Bronchial epithelial cell (primary cell): ENCODE measurements at regions not wholly inside any gene's neighbourhood (a gene's known extent, or its start where the extent isn't known, plus 50 kb on each side); places are given as distances from the start of the nearest gene placed in this dataset.

Experiments used
- DNase-seq: peaks from one replicate; pipeline ENCODE4 v3.0.0-alpha.2; 2010; ENCODE audit warnings: low read depth
- FAIRE-seq: peaks from 2 replicates; lab custom pipeline; 2011; peaks lifted over from hg19 to GRCh38; lab: Jason Lieb, UNC
- H3K27me3 ChIP-seq: 2 replicates; pipeline ENCODE4 v1.5.1; 2011; ENCODE audit warnings: low read length; ENCODE audit not compliant: control insufficient read depth, insufficient read depth
- H3K36me3 ChIP-seq: 2 replicates; pipeline ENCODE4 v1.5.1; 2011; ENCODE audit warnings: low read length; ENCODE audit not compliant: control insufficient read depth, insufficient read depth
- H3K4me3 ChIP-seq: 2 replicates; pipeline ENCODE4 v1.5.1; 2011; ENCODE audit warnings: mild to moderate bottlenecking, low read depth, low read length, control low read depth
- TF ChIP-seq, protein P1 (sequence below): IDR thresholded peaks from 2 replicates; pipeline ENCODE4 v1.5.1; 2011; ENCODE audit warnings: mild to moderate bottlenecking, moderate library complexity, low read length, control low read depth, inconsistent platforms; ENCODE audit not compliant: insufficient read depth, severe bottlenecking

DNA sequence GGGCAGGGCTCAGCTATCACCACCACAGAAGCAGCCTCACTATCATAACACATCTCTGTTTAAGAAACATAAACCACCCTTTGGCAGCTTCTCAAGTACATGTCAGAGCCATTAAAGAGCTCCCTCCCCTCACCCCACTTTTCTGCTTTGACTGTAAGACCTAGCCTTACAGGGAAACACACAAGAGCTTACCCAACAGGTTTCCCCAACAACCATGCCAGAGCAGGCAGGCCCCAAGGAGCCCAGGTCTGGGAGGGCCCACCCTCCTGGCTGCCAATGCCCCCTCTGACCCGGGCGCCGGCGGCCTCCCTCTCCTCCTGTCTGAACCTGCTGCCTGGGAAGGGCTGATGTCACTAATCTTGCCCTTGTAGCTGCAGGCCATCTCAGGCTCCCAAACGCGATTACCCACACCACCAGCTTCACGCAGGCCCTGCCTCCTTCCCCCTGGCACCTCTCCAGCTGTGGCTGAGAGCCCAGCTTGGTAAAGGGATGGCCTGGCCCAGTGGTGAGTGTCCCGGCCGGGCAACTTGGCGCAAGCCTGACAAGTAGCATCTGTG lies 402.0 kb downstream of the MAFB start:
- TF ChIP-seq, protein P1, sequence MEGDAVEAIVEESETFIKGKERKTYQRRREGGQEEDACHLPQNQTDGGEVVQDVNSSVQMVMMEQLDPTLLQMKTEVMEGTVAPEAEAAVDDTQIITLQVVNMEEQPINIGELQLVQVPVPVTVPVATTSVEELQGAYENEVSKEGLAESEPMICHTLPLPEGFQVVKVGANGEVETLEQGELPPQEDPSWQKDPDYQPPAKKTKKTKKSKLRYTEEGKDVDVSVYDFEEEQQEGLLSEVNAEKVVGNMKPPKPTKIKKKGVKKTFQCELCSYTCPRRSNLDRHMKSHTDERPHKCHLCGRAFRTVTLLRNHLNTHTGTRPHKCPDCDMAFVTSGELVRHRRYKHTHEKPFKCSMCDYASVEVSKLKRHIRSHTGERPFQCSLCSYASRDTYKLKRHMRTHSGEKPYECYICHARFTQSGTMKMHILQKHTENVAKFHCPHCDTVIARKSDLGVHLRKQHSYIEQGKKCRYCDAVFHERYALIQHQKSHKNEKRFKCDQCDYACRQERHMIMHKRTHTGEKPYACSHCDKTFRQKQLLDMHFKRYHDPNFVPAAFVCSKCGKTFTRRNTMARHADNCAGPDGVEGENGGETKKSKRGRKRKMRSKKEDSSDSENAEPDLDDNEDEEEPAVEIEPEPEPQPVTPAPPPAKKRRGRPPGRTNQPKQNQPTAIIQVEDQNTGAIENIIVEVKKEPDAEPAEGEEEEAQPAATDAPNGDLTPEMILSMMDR, result no peak
- no peaks in the 10 kb centered on the region for H3K27me3 ChIP-seq
- H3K4me3 ChIP-seq, result no peak overlapping the region
- DNase-seq (peak; percentile 95), FAIRE-seq (peak; percentile 92)
- no peaks in the 10 kb centered on the region for H3K36me3 ChIP-seq

DNA sequence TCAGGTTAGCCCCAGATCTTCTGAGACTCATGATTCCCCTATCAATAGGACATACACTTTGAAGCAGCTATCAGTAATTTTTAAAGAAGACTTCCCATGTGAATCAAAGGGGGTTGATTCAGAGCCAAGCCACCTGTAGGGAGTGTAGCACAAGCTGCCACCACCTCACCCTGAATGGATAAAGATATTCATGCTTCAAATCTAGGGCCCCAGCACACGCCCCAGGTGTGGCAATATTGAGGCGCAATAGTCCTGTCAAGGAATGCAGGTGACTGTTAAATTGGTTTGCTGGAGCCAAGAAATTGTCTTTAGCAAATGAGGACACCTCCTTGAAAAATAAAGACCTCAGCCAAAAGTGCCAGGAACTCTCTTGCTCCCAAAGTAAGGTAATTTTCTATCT lies 404.4 kb downstream of the MAFB start:
- peak; percentile 36 for FAIRE-seq
- no peak overlapping the region for H3K4me3 ChIP-seq
- peak; percentile 9 for DNase-seq
- H3K36me3 ChIP-seq, result no peaks in the 10 kb centered on the region
- TF ChIP-seq, protein P1, result no peak
- no peaks in the 10 kb centered on the region for H3K27me3 ChIP-seq

DNA sequence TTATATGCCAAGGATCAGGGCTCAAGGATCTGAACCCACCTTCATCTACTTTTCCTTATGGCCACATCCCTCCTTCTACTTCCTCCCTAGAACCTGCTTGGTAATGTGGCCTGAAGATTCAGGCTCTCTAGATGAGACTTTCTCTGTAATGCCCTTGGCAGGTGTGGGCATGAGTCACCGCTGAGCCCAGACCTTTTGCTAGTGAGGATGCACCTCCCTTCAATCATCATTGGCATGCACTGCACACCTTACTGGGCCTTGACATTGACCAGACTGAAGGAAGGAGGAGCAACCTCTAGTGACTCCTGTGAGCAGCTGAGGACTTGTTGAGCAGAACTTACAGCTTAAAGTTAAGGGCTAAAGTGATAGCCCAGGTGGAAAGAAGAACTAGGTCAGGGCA lies 405.3 kb downstream of the MAFB start:
- TF ChIP-seq, protein P1, result no peak
- Histone ChIP-seq H3K36me3 (no peaks in the 10 kb centered on the region), H3K27me3 (no peaks in the 10 kb centered on the region), H3K4me3 (no peak overlapping the region)
- FAIRE-seq (peak; percentile 93), DNase-seq (peak; percentile 61)

DNA sequence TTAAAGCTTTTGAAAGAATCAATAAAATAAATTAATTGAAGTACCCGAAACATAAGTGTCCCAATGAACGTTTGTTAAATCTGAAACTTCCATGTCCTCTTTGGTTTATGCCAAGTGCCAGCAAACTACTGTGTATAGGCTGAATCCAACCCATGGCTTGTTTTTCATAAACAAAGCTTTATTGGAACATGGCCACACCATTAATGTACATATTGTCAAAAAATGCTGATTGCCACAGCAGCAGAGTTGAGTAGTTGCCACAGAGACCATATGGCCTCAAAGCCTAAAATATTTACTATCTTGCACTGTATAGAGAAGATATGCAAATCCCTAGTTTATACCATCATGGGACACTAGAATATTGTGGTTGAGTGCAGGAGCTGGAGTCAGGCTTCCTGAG lies 406.1 kb downstream of the MAFB start:
- FAIRE-seq, result no peak
- no peak for DNase-seq
- Histone ChIP-seq H3K4me3 (no peak overlapping the region), H3K27me3 (no peaks in the 10 kb centered on the region), H3K36me3 (no peaks in the 10 kb centered on the region)
- TF ChIP-seq, protein P1, result no peak

DNA sequence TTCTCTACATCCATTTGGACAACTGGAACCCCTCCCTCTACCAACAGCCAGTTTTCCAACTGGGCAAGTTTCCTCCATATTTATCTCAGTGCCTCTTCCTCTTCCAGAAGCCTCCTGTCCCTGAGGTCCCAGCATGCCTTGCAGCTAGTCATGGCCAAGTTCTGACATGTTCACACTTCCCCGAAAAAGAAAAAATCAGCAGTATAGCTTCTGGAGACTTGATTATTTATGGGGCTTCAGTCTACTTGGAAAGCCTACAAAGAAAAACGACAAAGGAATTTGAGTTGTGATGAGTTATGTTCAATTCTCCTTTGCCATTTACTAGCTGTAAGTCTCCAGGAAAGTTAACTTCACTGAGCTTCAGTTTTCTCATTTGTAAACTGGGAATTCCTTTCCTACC lies 406.5 kb downstream of the MAFB start:
- Histone ChIP-seq H3K27me3 (no peaks in the 10 kb centered on the region), H3K36me3 (no peaks in the 10 kb centered on the region), H3K4me3 (no peak overlapping the region)
- FAIRE-seq (no peak), DNase-seq (peak; percentile 26)
- TF ChIP-seq, protein P1, result no peak

DNA sequence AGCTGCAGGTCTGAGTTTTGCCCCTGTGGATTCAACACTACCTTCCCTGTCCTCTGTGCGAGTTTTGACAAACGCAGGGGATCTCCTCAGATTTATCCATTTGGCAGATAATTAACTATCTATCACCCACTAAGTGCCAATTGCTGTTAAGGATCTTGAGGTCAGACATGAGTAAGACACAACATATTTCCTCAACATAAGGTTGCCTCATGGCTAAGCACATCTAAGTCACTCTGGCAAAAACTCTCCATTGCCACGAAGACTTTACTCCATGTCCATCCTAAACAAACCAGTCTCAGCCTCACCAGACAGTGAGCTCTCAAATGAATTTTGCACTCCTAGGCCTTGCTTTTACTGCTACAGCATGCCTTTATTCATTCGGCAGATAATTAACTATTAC lies 408.4 kb downstream of the MAFB start:
- FAIRE-seq (no peak), DNase-seq (peak; percentile 13)
- TF ChIP-seq, protein P1, result no peak
- Histone ChIP-seq H3K36me3 (no peaks in the 10 kb centered on the region), H3K4me3 (no peak overlapping the region), H3K27me3 (no peaks in the 10 kb centered on the region)
